ENCODE measurements at regions not wholly inside any gene's neighbourhood (a gene's known extent, or its start where the extent isn't known, plus 50 kb on each side); places are given as distances from the start of the nearest gene placed in this dataset.

DNA sequence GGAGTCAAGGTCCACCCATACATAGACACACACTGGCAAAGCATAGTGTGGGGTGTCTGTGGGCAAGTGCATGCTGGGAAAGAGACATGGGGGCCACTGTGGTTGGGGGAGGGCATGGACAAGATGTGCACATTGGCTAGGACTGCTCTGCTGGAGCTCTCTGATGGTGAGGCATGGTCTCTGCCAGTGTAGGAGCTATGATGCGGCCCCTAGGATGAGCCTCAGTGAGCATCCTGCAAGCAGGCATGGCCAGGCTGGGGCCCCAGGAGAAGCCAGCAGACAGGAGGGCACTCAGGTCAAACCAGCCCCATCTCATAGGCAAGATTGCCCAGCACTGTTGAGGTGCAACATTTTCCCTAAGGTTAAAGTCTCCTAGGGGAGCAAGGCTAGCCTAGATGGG is 489.4 kb downstream of the DNAJB9 start:
- TF ChIP-seq, protein P1, sequence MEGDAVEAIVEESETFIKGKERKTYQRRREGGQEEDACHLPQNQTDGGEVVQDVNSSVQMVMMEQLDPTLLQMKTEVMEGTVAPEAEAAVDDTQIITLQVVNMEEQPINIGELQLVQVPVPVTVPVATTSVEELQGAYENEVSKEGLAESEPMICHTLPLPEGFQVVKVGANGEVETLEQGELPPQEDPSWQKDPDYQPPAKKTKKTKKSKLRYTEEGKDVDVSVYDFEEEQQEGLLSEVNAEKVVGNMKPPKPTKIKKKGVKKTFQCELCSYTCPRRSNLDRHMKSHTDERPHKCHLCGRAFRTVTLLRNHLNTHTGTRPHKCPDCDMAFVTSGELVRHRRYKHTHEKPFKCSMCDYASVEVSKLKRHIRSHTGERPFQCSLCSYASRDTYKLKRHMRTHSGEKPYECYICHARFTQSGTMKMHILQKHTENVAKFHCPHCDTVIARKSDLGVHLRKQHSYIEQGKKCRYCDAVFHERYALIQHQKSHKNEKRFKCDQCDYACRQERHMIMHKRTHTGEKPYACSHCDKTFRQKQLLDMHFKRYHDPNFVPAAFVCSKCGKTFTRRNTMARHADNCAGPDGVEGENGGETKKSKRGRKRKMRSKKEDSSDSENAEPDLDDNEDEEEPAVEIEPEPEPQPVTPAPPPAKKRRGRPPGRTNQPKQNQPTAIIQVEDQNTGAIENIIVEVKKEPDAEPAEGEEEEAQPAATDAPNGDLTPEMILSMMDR (conservative IDR thresholded peaks at IDR 0.05; ENCODE audit: low read depth, low read length): no peak
- no peak for TF ChIP-seq EZH2 (IDR thresholded peaks at IDR 0.05; ENCODE audit: low read length, unreplicated experiment)
- no peak for TF ChIP-seq EZH2phosphoT487 (IDR thresholded peaks at IDR 0.05; ENCODE audit: borderline replicate concordance, low read length)

All from PC-3 (cell line).